Head of caudate nucleus (tissue), 42 donors: ENCODE measurements at regions not wholly inside any gene's neighbourhood (a gene's known extent, or its start where the extent isn't known, plus 50 kb on each side); places are given as distances from the start of the nearest gene placed in this dataset.
"Not testable (repeated sequence)": the region's sequence is repeated elsewhere in the genome, so short reads cannot be mapped to it uniquely, and the experiment has no call there.

ENCODE experiments used
- DNase-seq, 42 donors: peaks; one replicate each; pipeline versions ENCODE4 v3.0.0 to v3.0.0-alpha.2; 2020 to 2021; ENCODE audit warnings: mixed read lengths in 7 of 42
- intact Hi-C: fragments of 100-400 bp; cut with DNase I; formaldehyde crosslinking; loops from one replicate; pipeline ENCODE4 v1.15.0; 2022

- no peak for DNase-seq
- intact Hi-C loops: no loop called here
These were observed 101.7 kb upstream of the ARG1 start for GRCh38 chr6:131471331-131471730.

GRCh38 chr6:131473303-131473702 is 99.7 kb upstream of the ARG1 start:
- intact Hi-C loops, DNase-seq: not testable (repeated sequence)

- no peak for DNase-seq
- intact Hi-C loops: no loop called here
These were observed 96.7 kb upstream of the ARG1 start for GRCh38 chr6:131476362-131476761.

GRCh38 chr6:131478740-131479211 is 94.2 kb upstream of the ARG1 start:
- DNase-seq, intact Hi-C loops: not testable (repeated sequence)

- no peak for DNase-seq
- intact Hi-C loops: no loop called here
These were observed 86.4 kb upstream of the ARG1 start for GRCh38 chr6:131486608-131487007.

GRCh38 chr6:131488780-131489179 is 84.2 kb upstream of the ARG1 start:
- intact Hi-C loops: no loop called here
- DNase-seq: peak in 15 of 42 donors; percentile 1 to 62 (median 18)

- DNase-seq: no peak
- intact Hi-C loops: no loop called here
These were observed 82.6 kb upstream of the ARG1 start for GRCh38 chr6:131490441-131490840.

- intact Hi-C loops: no loop called here
- no peak for DNase-seq
These were observed 80.0 kb upstream of the ARG1 start for GRCh38 chr6:131492932-131493573.

GRCh38 chr6:131504387-131504786 is 68.6 kb upstream of the ARG1 start:
- DNase-seq, intact Hi-C loops: not testable (repeated sequence)

GRCh38 chr6:131510094-131510493 is 62.9 kb upstream of the ARG1 start:
- peak in 1 of 42 donors; percentile 41 for DNase-seq
- intact Hi-C loops: no loop called here

- intact Hi-C loops: no loop called here
- DNase-seq: no peak
These were observed 62.4 kb upstream of the ARG1 start for GRCh38 chr6:131510591-131510990.

GRCh38 chr6:131519670-131520436 is 53.2 kb upstream of the ARG1 start:
- intact Hi-C loops: no loop called here
- DNase-seq: peak in 15 of 42 donors; percentile 5 to 54 (median 29)
